NB4 (cell line): ENCODE measurements at regions not wholly inside any gene's neighbourhood (a gene's known extent, or its start where the extent isn't known, plus 50 kb on each side); places are given as distances from the start of the nearest gene placed in this dataset.
"Not testable (repeated sequence)": the region's sequence is repeated elsewhere in the genome, so short reads cannot be mapped to it uniquely, and the experiment has no call there.

Source experiments
- DNase-seq: peaks from one replicate; pipeline ENCODE4 v3.0.0; 2010; ENCODE audit warnings: low read depth
- H3K4me3 ChIP-seq: one replicate; pipeline ENCODE4 v1.5.1; 2011; ENCODE audit warnings: mild to moderate bottlenecking, low read depth, low read length, moderate library complexity

GRCh38 chr4:49117951-49118350, 131.9 kb downstream of the CWH43 start:
- H3K4me3 ChIP-seq: not testable (repeated sequence)
- DNase-seq: peak; percentile 11

GRCh38 chr4:49118379-49119212, 132.5 kb downstream of the CWH43 start:
- H3K4me3 ChIP-seq: not testable (repeated sequence)
- peak; percentile 18 for DNase-seq

- H3K4me3 ChIP-seq: not testable (repeated sequence)
- DNase-seq: peak; percentile 13
These were observed 133.3 kb downstream of the CWH43 start for GRCh38 chr4:49119345-49119744.

GRCh38 chr4:49120042-49120779, 134.1 kb downstream of the CWH43 start:
- peak; percentile 22 for DNase-seq
- H3K4me3 ChIP-seq: not testable (repeated sequence)

- H3K4me3 ChIP-seq: not testable (repeated sequence)
- peak; percentile 38 for DNase-seq
These were observed 134.7 kb downstream of the CWH43 start for GRCh38 chr4:49120804-49121203.

- not testable (repeated sequence) for H3K4me3 ChIP-seq, DNase-seq
These were observed 140.4 kb downstream of the CWH43 start for GRCh38 chr4:49126443-49126842.

GRCh38 chr4:49126858-49127257, 140.8 kb downstream of the CWH43 start:
- H3K4me3 ChIP-seq, DNase-seq: not testable (repeated sequence)

- DNase-seq, H3K4me3 ChIP-seq: not testable (repeated sequence)
These were observed 143.3 kb downstream of the CWH43 start for GRCh38 chr4:49129385-49129784.

GRCh38 chr4:49129870-49130269, 143.8 kb downstream of the CWH43 start:
- not testable (repeated sequence) for DNase-seq, H3K4me3 ChIP-seq

- not testable (repeated sequence) for H3K4me3 ChIP-seq, DNase-seq
These were observed 144.6 kb downstream of the CWH43 start for GRCh38 chr4:49130724-49131123.

GRCh38 chr4:49137043-49137442, 151.0 kb downstream of the CWH43 start:
- not testable (repeated sequence) for H3K4me3 ChIP-seq, DNase-seq

GRCh38 chr4:49137961-49138360, 151.9 kb downstream of the CWH43 start:
- not testable (repeated sequence) for DNase-seq, H3K4me3 ChIP-seq

GRCh38 chr4:49138818-49139217, 152.7 kb downstream of the CWH43 start:
- not testable (repeated sequence) for DNase-seq, H3K4me3 ChIP-seq

- not testable (repeated sequence) for DNase-seq, H3K4me3 ChIP-seq
These were observed 153.4 kb downstream of the CWH43 start for GRCh38 chr4:49139513-49139912.

- H3K4me3 ChIP-seq: not testable (repeated sequence)
These were observed 154.3 kb downstream of the CWH43 start for GRCh38 chr4:49140351-49140750.

GRCh38 chr4:49141955-49142354, 155.9 kb downstream of the CWH43 start:
- not testable (repeated sequence) for H3K4me3 ChIP-seq, DNase-seq

More at GRCh38 chr4:49140351-49140750, 154.3 kb downstream of the CWH43 start:
- not testable (repeated sequence) for DNase-seq

GRCh38 chr4:49147143-49147542, 161.1 kb downstream of the CWH43 start:
- not testable (repeated sequence) for H3K4me3 ChIP-seq, DNase-seq

- H3K4me3 ChIP-seq: not testable (repeated sequence)
- DNase-seq: peak; percentile 21
These were observed 161.5 kb downstream of the CWH43 start for GRCh38 chr4:49147596-49147995.

- H3K4me3 ChIP-seq: not testable (repeated sequence)
- DNase-seq: peak; percentile 86
These were observed 163.2 kb downstream of the CWH43 start for GRCh38 chr4:49149006-49149975.
